GM19025 (cell line): ENCODE measurements at regions not wholly inside any gene's neighbourhood (a gene's known extent, or its start where the extent isn't known, plus 50 kb on each side); places are given as distances from the start of the nearest gene placed in this dataset.

Experiments
- ATAC-seq: cut with Tn5 transposase; IDR thresholded peaks from one replicate; pipeline ENCODE4 v1.9.1; 2021; ENCODE audit warnings: mild to moderate bottlenecking, low read depth, moderate library complexity; ENCODE audit not compliant: unreplicated experiment

- ATAC-seq = no peak
Observed at GRCh38 chr11:19597876-19598275, 114.8 kb upstream of the NAV2 start.

GRCh38 chr11:19597206-19597605 is 115.4 kb upstream of the NAV2 start:
- no peak for ATAC-seq

- no peak for ATAC-seq
Observed at GRCh38 chr11:19595840-19596751, 116.5 kb upstream of the NAV2 start.

- no peak for ATAC-seq
Observed at GRCh38 chr11:19595499-19595839, 117.2 kb upstream of the NAV2 start.

- no peak for ATAC-seq
Observed at GRCh38 chr11:19594326-19594725, 118.3 kb upstream of the NAV2 start.

GRCh38 chr11:19592842-19593241 is 119.8 kb upstream of the NAV2 start:
- no peak for ATAC-seq

- ATAC-seq = no peak
Observed at GRCh38 chr11:19589567-19590260, 122.9 kb upstream of the NAV2 start.

GRCh38 chr11:19587979-19588378 is 124.7 kb upstream of the NAV2 start:
- no peak for ATAC-seq

- no peak for ATAC-seq
Observed at GRCh38 chr11:19580646-19581045, 132.0 kb upstream of the NAV2 start.

- no peak for ATAC-seq
Observed at GRCh38 chr11:19579957-19580356, 132.7 kb upstream of the NAV2 start.

- ATAC-seq = no peak
Observed at GRCh38 chr11:19578871-19579270, 133.8 kb upstream of the NAV2 start.

- no peak for ATAC-seq
Observed at GRCh38 chr11:19577976-19578619, 134.5 kb upstream of the NAV2 start.

- no peak for ATAC-seq
Observed at GRCh38 chr11:19577391-19577975, 135.2 kb upstream of the NAV2 start.

- ATAC-seq = no peak
Observed at GRCh38 chr11:19576903-19577302, 135.7 kb upstream of the NAV2 start.

GRCh38 chr11:19576054-19576453 is 136.6 kb upstream of the NAV2 start:
- ATAC-seq = no peak

GRCh38 chr11:19574916-19575315 is 137.7 kb upstream of the NAV2 start:
- no peak for ATAC-seq

- ATAC-seq = no peak
Observed at GRCh38 chr11:19573666-19574065, 139.0 kb upstream of the NAV2 start.

GRCh38 chr11:19571906-19572305 is 140.7 kb upstream of the NAV2 start:
- ATAC-seq = no peak

- ATAC-seq = no peak
Observed at GRCh38 chr11:19570889-19571288, 141.7 kb upstream of the NAV2 start.

- ATAC-seq = no peak
Observed at GRCh38 chr11:19567996-19568395, 144.6 kb upstream of the NAV2 start.
